ENCODE measurements at regions not wholly inside any gene's neighbourhood (a gene's known extent, or its start where the extent isn't known, plus 50 kb on each side); places are given as distances from the start of the nearest gene placed in this dataset.

DNA sequence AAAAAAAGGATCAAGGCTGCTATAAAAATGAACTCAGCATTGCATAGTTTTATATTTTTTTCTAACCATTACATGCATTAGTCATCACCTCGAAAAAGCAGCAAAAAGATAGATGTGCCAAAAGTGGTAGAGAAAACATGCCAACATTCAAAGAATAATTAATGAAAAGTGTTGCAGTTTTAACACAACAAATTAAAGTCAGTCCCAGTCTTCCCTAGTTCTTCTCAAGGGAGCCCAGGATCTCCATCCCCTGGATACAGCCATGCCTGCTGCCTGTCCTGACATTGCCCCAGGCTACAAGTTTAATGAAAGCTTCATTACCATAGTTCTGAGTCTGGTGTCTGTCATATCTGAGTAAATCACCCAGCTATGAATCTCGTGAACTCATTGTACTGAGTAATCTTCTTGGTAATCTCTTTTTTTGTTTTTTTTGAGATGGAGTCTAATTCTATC, 116.6 kb upstream of the KLF12 start:
- Histone ChIP-seq H3F3A (replicated peaks; ENCODE audit: insufficient read depth) (peaks cover 7% of the 10 kb centered on the region), H2AFZ (ENCODE audit: low read depth) (no peak overlapping the region), H3K9me2 (no peaks in the 10 kb centered on the region), H3K9me3 (no peaks in the 10 kb centered on the region), H3K27ac (ENCODE audit: low read depth in 2 of 2, low read length in 1 of 2) (peak overlapping the region in 1 of 2 experiments; percentile 67; a peak in 2 of 4 replicates), H3K4me2 (0 out of 2 replicates have a peak overlapping the region, but pooled peaks have one; percentile 8), H3K4me3 (ENCODE audit: low read depth in 2 of 2, low read length in 1 of 2) (no peak overlapping the region), H3K79me2 (ENCODE audit: insufficient read depth) (no peaks in the 10 kb centered on the region), H3K9ac (peak overlapping the region; percentile 13; the same call in 1 of the 2 replicates), H3K27me3 (ENCODE audit: insufficient read depth) (no peaks in the 10 kb centered on the region), H3K4me1 (ENCODE audit: control insufficient read depth in 1 of 2, insufficient read depth in 2 of 2, low read depth in 1 of 2, low read length in 1 of 2) (peaks cover 7 to 9% of the 10 kb centered on the region in 2 experiments; a peak in 2 of 4 replicates), H4K20me1 (ENCODE audit: insufficient read depth) (no peaks in the 10 kb centered on the region), H3K36me3 (replicated peaks in 1 of 2; ENCODE audit: control insufficient read depth in 1 of 2, insufficient read depth in 2 of 2, low read length in 1 of 2) (no peaks in the 10 kb centered on the region)
- WGBS (ENCODE audit: low lambda C conversion rate), result 13% methylated on average over 2 of the region's 2 CpGs
- ChIA-PET POLR2A (no interaction called here), CTCF (interaction anchor here (1.7 kb wide), 1 partner anchor 43 kb away, joined by 3 read pairs; no protein-coding TSS in a partner anchor)
- DNase-seq, result peak; percentile 45
- TF ChIP-seq CTCF (IDR thresholded peaks at IDR 0.05) (no peak), MEF2A (IDR thresholded peaks at IDR 0.05; ENCODE audit: borderline replicate concordance, low read depth) (no peak), RCOR1 (IDR thresholded peaks at IDR 0.05; ENCODE audit: low read length) (peak; percentile 52; the same call in 1 of the 2 replicates), TEAD4 (IDR thresholded peaks at IDR 0.05; ENCODE audit: borderline replicate concordance, insufficient read depth) (no peak), EP300 (IDR thresholded peaks at IDR 0.05; ENCODE audit: borderline replicate concordance in 1 of 2, low read depth in 1 of 2, low read length in 1 of 2) (peak; percentile 18 to 79; a peak in 3 of 4 replicates), RFX5 (IDR thresholded peaks at IDR 0.05; ENCODE audit: low read length) (no peak), NFIC (IDR thresholded peaks at IDR 0.05; ENCODE audit: borderline replicate concordance) (peak; percentile 24; the same call in 1 of the 2 replicates), NRF1 (IDR thresholded peaks at IDR 0.05; ENCODE audit: low read depth, low read length) (no peak), GABPA (IDR thresholded peaks at IDR 0.05; ENCODE audit: low read depth) (no peak), JUND (IDR thresholded peaks at IDR 0.05) (peak; percentile 3; the same call in 1 of the 2 replicates), REST (IDR thresholded peaks at IDR 0.05; ENCODE audit: low read depth, low read length) (no peak), ZBTB33 (IDR thresholded peaks at IDR 0.05; ENCODE audit: borderline replicate concordance, low read depth) (no peak), PBX3 (IDR thresholded peaks at IDR 0.05) (peak; percentile 72), SMC3 (IDR thresholded peaks at IDR 0.05; ENCODE audit: low read depth, low read length) (no peak), TAF1 (IDR thresholded peaks at IDR 0.05; ENCODE audit: borderline replicate concordance, low read depth, low read length) (no peak), EZH2phosphoT487 (IDR thresholded peaks at IDR 0.05; ENCODE audit: borderline replicate concordance, low read depth) (no peak), FOSL2 (IDR thresholded peaks at IDR 0.05; ENCODE audit: borderline replicate concordance, low read depth) (no peak), TCF12 (IDR thresholded peaks at IDR 0.05) (peak; percentile 64), GATA2 (CRISPR knock-in tag; IDR thresholded peaks at IDR 0.05) (peak; percentile 53), CHD2 (IDR thresholded peaks at IDR 0.05; ENCODE audit: low read length, partially characterized antibody) (no peak), RAD21 (IDR thresholded peaks at IDR 0.05; ENCODE audit: low read length) (no peak; the same call in 1 of the 2 replicates), FOXJ3 (CRISPR knock-in tag; IDR thresholded peaks at IDR 0.05) (no peak), USF2 (IDR thresholded peaks at IDR 0.05; ENCODE audit: borderline replicate concordance, low read depth, low read length) (no peak)
- TF ChIP-seq, protein P1, sequence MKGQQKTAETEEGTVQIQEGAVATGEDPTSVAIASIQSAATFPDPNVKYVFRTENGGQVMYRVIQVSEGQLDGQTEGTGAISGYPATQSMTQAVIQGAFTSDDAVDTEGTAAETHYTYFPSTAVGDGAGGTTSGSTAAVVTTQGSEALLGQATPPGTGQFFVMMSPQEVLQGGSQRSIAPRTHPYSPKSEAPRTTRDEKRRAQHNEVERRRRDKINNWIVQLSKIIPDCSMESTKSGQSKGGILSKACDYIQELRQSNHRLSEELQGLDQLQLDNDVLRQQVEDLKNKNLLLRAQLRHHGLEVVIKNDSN (IDR thresholded peaks at IDR 0.05; ENCODE audit: borderline replicate concordance, low read depth), result no peak
